HG02678 (cell line): ENCODE measurements at regions not wholly inside any gene's neighbourhood (a gene's known extent, or its start where the extent isn't known, plus 50 kb on each side); places are given as distances from the start of the nearest gene placed in this dataset.

Experiments
- ATAC-seq: cut with Tn5 transposase; IDR thresholded peaks from one replicate; pipeline ENCODE4 v1.9.1; 2021; ENCODE audit warnings: mild to moderate bottlenecking, moderate library complexity; ENCODE audit not compliant: unreplicated experiment

- no peak for ATAC-seq
Measured at GRCh38 chr13:84290386-84290785, 408.1 kb upstream of the SLITRK1 start.

GRCh38 chr13:84279166-84279565 is 396.9 kb upstream of the SLITRK1 start:
- ATAC-seq, result no peak

GRCh38 chr13:84272877-84273562 is 390.7 kb upstream of the SLITRK1 start:
- no peak for ATAC-seq

- ATAC-seq, result no peak
Measured at GRCh38 chr13:84265257-84265764, 383.0 kb upstream of the SLITRK1 start.

- no peak for ATAC-seq
Measured at GRCh38 chr13:84263354-84264069, 381.2 kb upstream of the SLITRK1 start.

GRCh38 chr13:84255226-84255797 is 373.0 kb upstream of the SLITRK1 start:
- ATAC-seq, result no peak

GRCh38 chr13:84249463-84249862 is 367.2 kb upstream of the SLITRK1 start:
- no peak for ATAC-seq

GRCh38 chr13:84243340-84243739 is 361.1 kb upstream of the SLITRK1 start:
- ATAC-seq, result no peak

GRCh38 chr13:84239032-84239431 is 356.8 kb upstream of the SLITRK1 start:
- ATAC-seq, result no peak

- ATAC-seq, result no peak
Measured at GRCh38 chr13:84238381-84238780, 356.1 kb upstream of the SLITRK1 start.

- ATAC-seq, result no peak
Measured at GRCh38 chr13:84237143-84237542, 354.9 kb upstream of the SLITRK1 start.

- no peak for ATAC-seq
Measured at GRCh38 chr13:84234416-84234815, 352.1 kb upstream of the SLITRK1 start.

- no peak for ATAC-seq
Measured at GRCh38 chr13:84230568-84230967, 348.3 kb upstream of the SLITRK1 start.

- ATAC-seq, result no peak
Measured at GRCh38 chr13:84211048-84211447, 328.8 kb upstream of the SLITRK1 start.

- ATAC-seq, result no peak
Measured at GRCh38 chr13:84208246-84208910, 326.1 kb upstream of the SLITRK1 start.

- ATAC-seq, result no peak
Measured at GRCh38 chr13:84207509-84207908, 325.2 kb upstream of the SLITRK1 start.

- no peak for ATAC-seq
Measured at GRCh38 chr13:84200971-84201370, 318.7 kb upstream of the SLITRK1 start.

- ATAC-seq, result no peak
Measured at GRCh38 chr13:84192125-84192524, 309.9 kb upstream of the SLITRK1 start.

GRCh38 chr13:84191139-84191538 is 308.9 kb upstream of the SLITRK1 start:
- ATAC-seq, result no peak

- ATAC-seq, result no peak
Measured at GRCh38 chr13:84187626-84188025, 305.4 kb upstream of the SLITRK1 start.

- no peak for ATAC-seq
Measured at GRCh38 chr13:84139561-84140158, 257.4 kb upstream of the SLITRK1 start.
